ENCODE measurements at regions not wholly inside any gene's neighbourhood (a gene's known extent, or its start where the extent isn't known, plus 50 kb on each side); places are given as distances from the start of the nearest gene placed in this dataset.
"Not testable (repeated sequence)": the region's sequence is repeated elsewhere in the genome, so short reads cannot be mapped to it uniquely, and the experiment has no call there.

GRCh38 chr6:8837343-8837742 is 402.0 kb upstream of the SLC35B3 start:
- Histone ChIP-seq H3K27me3 (no peaks in the 10 kb centered on the region), H3K9me3 (replicated peaks in 1 of 3) (no peaks in the 10 kb centered on the region), H3K27ac (no peak overlapping the region), H3K36me3 (replicated peaks in 1 of 2) (no peaks in the 10 kb centered on the region), H3K4me1 (replicated peaks in 1 of 2) (no peaks in the 10 kb centered on the region), H3K4me3 (no peak overlapping the region)
- WGBS, 4 donors, result 59 to 82% (median 71%) methylated on average over 2 of the region's 2 CpGs
- intact Hi-C loops (cut with DNase I), result no loop called here
- no peak for DNase-seq
- no peak for TF ChIP-seq CTCF (IDR thresholded peaks at IDR 0.05)
- no peak for TF ChIP-seq POLR2A (IDR thresholded peaks at IDR 0.05)

DNA sequence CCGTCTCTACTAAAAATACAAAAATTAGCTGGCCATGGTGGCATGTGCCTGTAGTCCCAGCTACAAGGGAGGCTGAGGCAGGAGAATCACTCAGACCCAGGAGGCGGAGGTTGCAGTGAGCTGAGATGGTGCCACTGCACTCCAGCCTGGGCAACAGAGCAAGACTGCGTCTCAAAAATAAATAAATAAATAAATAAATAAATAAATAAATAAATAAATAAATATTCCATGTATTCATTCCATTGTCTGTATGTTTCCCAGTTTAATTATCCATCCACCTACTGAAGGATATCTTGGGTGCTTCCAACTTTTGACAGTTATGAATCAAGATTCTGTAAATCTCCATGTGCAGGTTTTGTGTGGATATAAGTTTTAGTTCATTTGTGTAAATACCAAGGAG is 397.4 kb upstream of the SLC35B3 start:
- 85 to 95% (median 92%) methylated on average over 3 of the region's 3 CpGs for WGBS, 4 donors
- DNase-seq; H3K9me3 ChIP-seq (replicated peaks in 1 of 3); H3K36me3 ChIP-seq (replicated peaks in 1 of 2); H3K27ac ChIP-seq; H3K27me3 ChIP-seq; H3K4me1 ChIP-seq (replicated peaks in 1 of 2); intact Hi-C loops (cut with DNase I); H3K4me3 ChIP-seq: not testable (repeated sequence)

GRCh38 chr6:8831366-8832152 is 396.2 kb upstream of the SLC35B3 start:
- H3K4me1 ChIP-seq (replicated peaks in 1 of 2), result no peaks in the 10 kb centered on the region
- no peaks in the 10 kb centered on the region for H3K9me3 ChIP-seq (replicated peaks in 1 of 3)
- intact Hi-C loops (cut with DNase I), result no loop called here
- no peaks in the 10 kb centered on the region for H3K36me3 ChIP-seq (replicated peaks in 1 of 2)
- no peak for DNase-seq
- WGBS, 4 donors, result 76 to 81% (median 80%) methylated on average over 11 of the region's 11 CpGs
- TF ChIP-seq POLR2A (IDR thresholded peaks at IDR 0.05) (no peak), CTCF (IDR thresholded peaks at IDR 0.05) (no peak)
- H3K27ac ChIP-seq, result no peak overlapping the region
- no peak overlapping the region for H3K4me3 ChIP-seq
- no peaks in the 10 kb centered on the region for H3K27me3 ChIP-seq

GRCh38 chr6:8830794-8831193 is 395.4 kb upstream of the SLC35B3 start:
- Histone ChIP-seq H3K9me3 (replicated peaks in 1 of 3) (no peaks in the 10 kb centered on the region), H3K27me3 (no peaks in the 10 kb centered on the region), H3K27ac (no peak overlapping the region), H3K36me3 (replicated peaks in 1 of 2) (no peaks in the 10 kb centered on the region), H3K4me3 (no peak overlapping the region), H3K4me1 (replicated peaks in 1 of 2) (no peaks in the 10 kb centered on the region)
- WGBS, 4 donors, result 38 to 73% (median 44%) methylated on average over 1 of the region's 1 CpG
- intact Hi-C loops (cut with DNase I), result no loop called here
- DNase-seq, result no peak
- TF ChIP-seq CTCF (IDR thresholded peaks at IDR 0.05), result no peak
- no peak for TF ChIP-seq POLR2A (IDR thresholded peaks at IDR 0.05)

DNA sequence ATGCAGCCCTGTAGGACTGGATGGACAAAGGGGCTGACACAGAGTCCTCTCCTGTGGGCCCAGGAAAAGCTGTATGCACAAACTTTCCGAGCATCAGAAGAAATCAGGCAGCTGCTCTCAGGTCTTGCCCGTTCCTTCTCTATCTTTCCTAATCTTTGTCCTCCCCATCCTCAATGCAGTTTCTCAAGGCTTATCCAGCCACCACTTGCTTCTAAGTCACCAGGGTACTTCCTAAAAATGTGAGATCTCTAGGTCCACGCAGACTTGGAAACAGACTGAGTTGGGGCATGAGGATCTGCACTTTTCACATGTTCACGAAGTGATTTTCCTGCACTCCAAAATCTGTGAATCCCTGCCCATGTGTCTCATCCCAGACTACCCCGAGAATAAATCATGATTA is 394.5 kb upstream of the SLC35B3 start:
- intact Hi-C loops (cut with DNase I), result no loop called here
- no peak for TF ChIP-seq POLR2A (IDR thresholded peaks at IDR 0.05)
- no peak for TF ChIP-seq CTCF (IDR thresholded peaks at IDR 0.05)
- no peaks in the 10 kb centered on the region for H3K4me1 ChIP-seq (replicated peaks in 1 of 2)
- no peaks in the 10 kb centered on the region for H3K36me3 ChIP-seq (replicated peaks in 1 of 2)
- H3K9me3 ChIP-seq (replicated peaks in 1 of 3), result no peaks in the 10 kb centered on the region
- WGBS, 4 donors, result 53 to 62% (median 57%) methylated on average over 5 of the region's 5 CpGs
- H3K4me3 ChIP-seq, result no peak overlapping the region
- no peak for DNase-seq
- H3K27ac ChIP-seq, result no peak overlapping the region
- no peaks in the 10 kb centered on the region for H3K27me3 ChIP-seq
